ENCODE measurements at regions not wholly inside any gene's neighbourhood (a gene's known extent, or its start where the extent isn't known, plus 50 kb on each side); places are given as distances from the start of the nearest gene placed in this dataset.

GRCh38 chr5:6162175-6162574 lies 216.2 kb downstream of the MED10 start:
- no peak for TF ChIP-seq POLR2A (IDR thresholded peaks at IDR 0.05)
- TF ChIP-seq CTCF (IDR thresholded peaks at IDR 0.05): no peak
- TF ChIP-seq POLR2AphosphoS5 (IDR thresholded peaks at IDR 0.05): no peak

Measured in breast epithelium (tissue), 3 donors.